ENCODE measurements at regions not wholly inside any gene's neighbourhood (a gene's known extent, or its start where the extent isn't known, plus 50 kb on each side); places are given as distances from the start of the nearest gene placed in this dataset.

- TF ChIP-seq GATA2 (IDR thresholded peaks at IDR 0.05; ENCODE audit: low read depth, low read length) (no peak), GATA3 (IDR thresholded peaks at IDR 0.05; ENCODE audit: low read depth, low read length) (no peak)
Observed at GRCh38 chr13:47279920-47280319, 383.1 kb upstream of the HTR2A start.

GRCh38 chr13:47277774-47278173 is 380.9 kb upstream of the HTR2A start:
- TF ChIP-seq GATA3 (IDR thresholded peaks at IDR 0.05; ENCODE audit: low read depth, low read length) (no peak), GATA2 (IDR thresholded peaks at IDR 0.05; ENCODE audit: low read depth, low read length) (no peak)

GRCh38 chr13:47268270-47268669 is 371.4 kb upstream of the HTR2A start:
- TF ChIP-seq GATA3 (IDR thresholded peaks at IDR 0.05; ENCODE audit: low read depth, low read length) = no peak
- no peak for TF ChIP-seq GATA2 (IDR thresholded peaks at IDR 0.05; ENCODE audit: low read depth, low read length)

- TF ChIP-seq GATA2 (IDR thresholded peaks at IDR 0.05; ENCODE audit: low read depth, low read length) = no peak
- no peak for TF ChIP-seq GATA3 (IDR thresholded peaks at IDR 0.05; ENCODE audit: low read depth, low read length)
Observed at GRCh38 chr13:47258384-47258783, 361.5 kb upstream of the HTR2A start.

GRCh38 chr13:47256618-47257017 is 359.8 kb upstream of the HTR2A start:
- no peak for TF ChIP-seq GATA2 (IDR thresholded peaks at IDR 0.05; ENCODE audit: low read depth, low read length)
- no peak for TF ChIP-seq GATA3 (IDR thresholded peaks at IDR 0.05; ENCODE audit: low read depth, low read length)

GRCh38 chr13:47252627-47253026 is 355.8 kb upstream of the HTR2A start:
- TF ChIP-seq GATA2 (IDR thresholded peaks at IDR 0.05; ENCODE audit: low read depth, low read length) (no peak), GATA3 (IDR thresholded peaks at IDR 0.05; ENCODE audit: low read depth, low read length) (no peak)

GRCh38 chr13:47251771-47252170 is 354.9 kb upstream of the HTR2A start:
- TF ChIP-seq GATA2 (IDR thresholded peaks at IDR 0.05; ENCODE audit: low read depth, low read length) = no peak

- no peak for TF ChIP-seq GATA2 (IDR thresholded peaks at IDR 0.05; ENCODE audit: low read depth, low read length)
- TF ChIP-seq GATA3 (IDR thresholded peaks at IDR 0.05; ENCODE audit: low read depth, low read length) = no peak
Observed at GRCh38 chr13:47250146-47250545, 353.3 kb upstream of the HTR2A start.

GRCh38 chr13:47249266-47249665 is 352.4 kb upstream of the HTR2A start:
- no peak for TF ChIP-seq GATA2 (IDR thresholded peaks at IDR 0.05; ENCODE audit: low read depth, low read length)
- no peak for TF ChIP-seq GATA3 (IDR thresholded peaks at IDR 0.05; ENCODE audit: low read depth, low read length)

GRCh38 chr13:47241446-47241845 is 344.6 kb upstream of the HTR2A start:
- no peak for TF ChIP-seq GATA3 (IDR thresholded peaks at IDR 0.05; ENCODE audit: low read depth, low read length)
- no peak for TF ChIP-seq GATA2 (IDR thresholded peaks at IDR 0.05; ENCODE audit: low read depth, low read length)

- TF ChIP-seq GATA2 (IDR thresholded peaks at IDR 0.05; ENCODE audit: low read depth, low read length) (no peak), GATA3 (IDR thresholded peaks at IDR 0.05; ENCODE audit: low read depth, low read length) (no peak)
Observed at GRCh38 chr13:47239025-47239424, 342.2 kb upstream of the HTR2A start.

GRCh38 chr13:47237571-47237970 is 340.7 kb upstream of the HTR2A start:
- TF ChIP-seq GATA2 (IDR thresholded peaks at IDR 0.05; ENCODE audit: low read depth, low read length) = no peak
- TF ChIP-seq GATA3 (IDR thresholded peaks at IDR 0.05; ENCODE audit: low read depth, low read length) = no peak

- TF ChIP-seq GATA2 (IDR thresholded peaks at IDR 0.05; ENCODE audit: low read depth, low read length) (no peak), GATA3 (IDR thresholded peaks at IDR 0.05; ENCODE audit: low read depth, low read length) (no peak)
Observed at GRCh38 chr13:47233734-47234133, 336.9 kb upstream of the HTR2A start.

GRCh38 chr13:47232516-47232915 is 335.7 kb upstream of the HTR2A start:
- TF ChIP-seq GATA2 (IDR thresholded peaks at IDR 0.05; ENCODE audit: low read depth, low read length) (no peak), GATA3 (IDR thresholded peaks at IDR 0.05; ENCODE audit: low read depth, low read length) (no peak)

- TF ChIP-seq GATA3 (IDR thresholded peaks at IDR 0.05; ENCODE audit: low read depth, low read length) (no peak), GATA2 (IDR thresholded peaks at IDR 0.05; ENCODE audit: low read depth, low read length) (no peak)
Observed at GRCh38 chr13:47230155-47230554, 333.3 kb upstream of the HTR2A start.

- no peak for TF ChIP-seq GATA3 (IDR thresholded peaks at IDR 0.05; ENCODE audit: low read depth, low read length)
- TF ChIP-seq GATA2 (IDR thresholded peaks at IDR 0.05; ENCODE audit: low read depth, low read length) = no peak
Observed at GRCh38 chr13:47226516-47226915, 329.7 kb upstream of the HTR2A start.
